GM19023 (cell line): ENCODE measurements at regions not wholly inside any gene's neighbourhood (a gene's known extent, or its start where the extent isn't known, plus 50 kb on each side); places are given as distances from the start of the nearest gene placed in this dataset.
"Not testable (repeated sequence)": the region's sequence is repeated elsewhere in the genome, so short reads cannot be mapped to it uniquely, and the experiment has no call there.

ENCODE experiments used
- ATAC-seq: cut with Tn5 transposase; IDR thresholded peaks from one replicate; pipeline ENCODE4 v1.9.1; 2021; ENCODE audit warnings: mild to moderate bottlenecking, moderate library complexity; ENCODE audit not compliant: unreplicated experiment

GRCh38 chr2:4965556-4966320 is 726.4 kb upstream of the SOX11 start:
- no peak for ATAC-seq

- ATAC-seq = no peak
Measured at GRCh38 chr2:4967206-4967605, 725.0 kb upstream of the SOX11 start.

GRCh38 chr2:4972472-4972871 is 719.7 kb upstream of the SOX11 start:
- ATAC-seq = no peak

- ATAC-seq = no peak
Measured at GRCh38 chr2:4973354-4973753, 718.8 kb upstream of the SOX11 start.

- ATAC-seq = no peak
Measured at GRCh38 chr2:4973973-4974372, 718.2 kb upstream of the SOX11 start.

- ATAC-seq = no peak
Measured at GRCh38 chr2:4976407-4976806, 715.8 kb upstream of the SOX11 start.

- no peak for ATAC-seq
Measured at GRCh38 chr2:4979111-4979510, 713.1 kb upstream of the SOX11 start.

GRCh38 chr2:4980995-4981394 is 711.2 kb upstream of the SOX11 start:
- no peak for ATAC-seq

GRCh38 chr2:4981802-4982409 is 710.3 kb upstream of the SOX11 start:
- ATAC-seq = no peak

- not testable (repeated sequence) for ATAC-seq
Measured at GRCh38 chr2:4988444-4988843, 703.7 kb upstream of the SOX11 start.

- no peak for ATAC-seq
Measured at GRCh38 chr2:4992226-4992625, 700.0 kb upstream of the SOX11 start.

- no peak for ATAC-seq
Measured at GRCh38 chr2:4995466-4995865, 696.7 kb upstream of the SOX11 start.

GRCh38 chr2:5007596-5007995 is 684.6 kb upstream of the SOX11 start:
- no peak for ATAC-seq

GRCh38 chr2:5019324-5019723 is 672.9 kb upstream of the SOX11 start:
- no peak for ATAC-seq

GRCh38 chr2:5020116-5020875 is 671.9 kb upstream of the SOX11 start:
- no peak for ATAC-seq

- ATAC-seq = no peak
Measured at GRCh38 chr2:5021136-5021535, 671.0 kb upstream of the SOX11 start.

- no peak for ATAC-seq
Measured at GRCh38 chr2:5022061-5022460, 670.1 kb upstream of the SOX11 start.

- ATAC-seq = not testable (repeated sequence)
Measured at GRCh38 chr2:5022708-5023635, 669.2 kb upstream of the SOX11 start.

GRCh38 chr2:5026571-5027234 is 665.5 kb upstream of the SOX11 start:
- ATAC-seq = no peak

- ATAC-seq = no peak
Measured at GRCh38 chr2:5035057-5035488, 657.1 kb upstream of the SOX11 start.
